ENCODE measurements at regions not wholly inside any gene's neighbourhood (a gene's known extent, or its start where the extent isn't known, plus 50 kb on each side); places are given as distances from the start of the nearest gene placed in this dataset.

DNA sequence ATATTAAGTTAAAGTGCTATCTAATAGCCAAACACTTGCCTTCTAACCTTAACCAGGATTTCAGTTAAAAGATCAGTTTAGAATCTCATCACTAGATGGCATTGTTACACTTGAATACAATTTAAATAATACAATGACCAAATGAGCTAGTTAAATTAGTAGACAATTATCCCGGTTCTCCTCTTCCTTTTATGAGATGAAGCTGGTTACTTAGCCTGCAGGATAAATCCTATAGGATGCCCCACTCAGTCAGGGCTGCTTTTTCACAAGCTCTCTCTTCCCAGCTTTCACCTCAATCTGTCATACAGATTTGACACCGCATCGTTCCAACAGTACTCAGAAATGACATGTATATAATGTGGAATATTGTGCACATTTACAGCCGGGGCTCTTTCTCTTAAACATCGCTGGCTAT is 678.8 kb downstream of the KCNJ3 start:
- TF ChIP-seq CTCF (IDR thresholded peaks at IDR 0.05) (peak in 1 of 4 experiments; percentile 1), POLR2A (IDR thresholded peaks at IDR 0.05) (no peak)
